Fibroblast of peridontal ligament (primary cell): ENCODE measurements at regions not wholly inside any gene's neighbourhood (a gene's known extent, or its start where the extent isn't known, plus 50 kb on each side); places are given as distances from the start of the nearest gene placed in this dataset.
A peak's percentile ranks its signal among the peaks of the same experiment; 100 is the strongest.
"Not testable (repeated sequence)": the region's sequence is repeated elsewhere in the genome, so short reads cannot be mapped to it uniquely, and the experiment has no call there.

Experiments used
- DNase-seq: peaks from one replicate; pipeline ENCODE4 v3.0.0-alpha.2; 2010; ENCODE audit errors: extremely low read depth

- DNase-seq: no peak
Measured at GRCh38 chr11:81578571-81578970, 1155.1 kb downstream of the FAM181B start.

GRCh38 chr11:81574301-81574700 lies 1159.4 kb downstream of the FAM181B start:
- DNase-seq: no peak

GRCh38 chr11:81573367-81573766 lies 1160.3 kb downstream of the FAM181B start:
- DNase-seq: no peak

GRCh38 chr11:81570669-81571068 lies 1163.0 kb downstream of the FAM181B start:
- no peak for DNase-seq

GRCh38 chr11:81569999-81570398 lies 1163.7 kb downstream of the FAM181B start:
- no peak for DNase-seq

GRCh38 chr11:81568918-81569317 lies 1164.7 kb downstream of the FAM181B start:
- no peak for DNase-seq

GRCh38 chr11:81548123-81548522 lies 1185.5 kb downstream of the FAM181B start:
- no peak for DNase-seq

GRCh38 chr11:81539806-81540205 lies 1193.9 kb downstream of the FAM181B start:
- DNase-seq: not testable (repeated sequence)

- DNase-seq: no peak
Measured at GRCh38 chr11:81515566-81515965, 1218.1 kb downstream of the FAM181B start.

- peak; percentile 10 for DNase-seq
Measured at GRCh38 chr11:81497202-81497804, 1236.4 kb downstream of the FAM181B start.

GRCh38 chr11:81496601-81497000 lies 1237.1 kb downstream of the FAM181B start:
- DNase-seq: no peak

GRCh38 chr11:81495699-81496292 lies 1237.9 kb downstream of the FAM181B start:
- no peak for DNase-seq

- DNase-seq: no peak
Measured at GRCh38 chr11:81494431-81494830, 1239.2 kb downstream of the FAM181B start.

- DNase-seq: no peak
Measured at GRCh38 chr11:81492923-81493445, 1240.7 kb downstream of the FAM181B start.

- DNase-seq: no peak
Measured at GRCh38 chr11:81487109-81487508, 1246.6 kb downstream of the FAM181B start.

- no peak for DNase-seq
Measured at GRCh38 chr11:81484196-81484595, 1249.5 kb downstream of the FAM181B start.

GRCh38 chr11:81477277-81477676 lies 1256.4 kb downstream of the FAM181B start:
- DNase-seq: no peak

GRCh38 chr11:81476345-81476744 lies 1257.3 kb downstream of the FAM181B start:
- no peak for DNase-seq

GRCh38 chr11:81472646-81473045 lies 1261.0 kb downstream of the FAM181B start:
- no peak for DNase-seq

GRCh38 chr11:81470446-81470845 lies 1263.2 kb downstream of the FAM181B start:
- no peak for DNase-seq

- no peak for DNase-seq
Measured at GRCh38 chr11:81459766-81460306, 1273.8 kb downstream of the FAM181B start.

GRCh38 chr11:81449588-81450156 lies 1284.0 kb downstream of the FAM181B start:
- DNase-seq: no peak

GRCh38 chr11:81444297-81444696 lies 1289.4 kb downstream of the FAM181B start:
- DNase-seq: no peak
